Endothelial cell of umbilical vein (primary cell): ENCODE measurements at regions not wholly inside any gene's neighbourhood (a gene's known extent, or its start where the extent isn't known, plus 50 kb on each side); places are given as distances from the start of the nearest gene placed in this dataset.

Experiments
- BruUV-seq: library from RNA; stranded (reverse); fragments of 400-500 nt; replicated peaks from 2 replicates; lab custom pipeline; 2021; lab: Mats Ljungman, UMichigan
- CTCF ChIA-PET: fragments of 300-600, 350-600 bp; sonication (Branson Sonifier 250); formaldehyde crosslinking; loops from one replicate; lab custom pipeline; 2021; ENCODE audit warnings: antibody characterized with exemption, inconsistent platforms; lab: Charles Lee
- POLR2A ChIA-PET: fragments of 300-600, 350-600 bp; sonication (Branson Sonifier 250); formaldehyde crosslinking; loops from one replicate; lab custom pipeline; 2021; ENCODE audit warnings: antibody characterized with exemption, inconsistent platforms; lab: Charles Lee
- DNase-seq: peaks from one replicate; pipeline ENCODE4 v3.0.0-alpha.2; 2011; ENCODE audit warnings: low read depth, low spot score
- FAIRE-seq: peaks from 2 replicates; lab custom pipeline; 2011; peaks lifted over from hg19 to GRCh38; lab: Jason Lieb, UNC
- H2AFZ ChIP-seq: 2 replicates; pipeline ENCODE4 v1.6.0; 2012; ENCODE audit warnings: low read depth, low read length, control low read depth, inconsistent platforms
- H3K27ac ChIP-seq: 2 replicates; pipeline ENCODE4 v1.5.1; 2011; ENCODE audit warnings: low read depth, mild to moderate bottlenecking, control low read depth, low read length, moderate library complexity; ENCODE audit not compliant: insufficient read depth
- H3K27me3 ChIP-seq, 2 experiments: 2 replicates each; pipeline versions ENCODE4 v1.6.0 to v1.6.1; 2011; ENCODE audit warnings: low read length in 2 of 2, mixed read lengths in 1 of 2; ENCODE audit not compliant: control insufficient read depth in 2 of 2, insufficient read depth in 2 of 2
- H3K36me3 ChIP-seq, 2 experiments: 2 replicates in 1 of 2; 3 replicates in 1 of 2; pipeline ENCODE4 v1.5.1; 2011; ENCODE audit warnings: low read length in 2 of 2, mild to moderate bottlenecking in 1 of 2, moderate library complexity in 1 of 2; ENCODE audit not compliant: control insufficient read depth in 2 of 2, insufficient read depth in 2 of 2; ENCODE audit errors: extremely low read depth in 1 of 2
- H3K4me1 ChIP-seq: 3 replicates; pipeline ENCODE4 v1.5.1; 2011; ENCODE audit warnings: mild to moderate bottlenecking, low read length; ENCODE audit not compliant: control insufficient read depth, insufficient read depth; ENCODE audit errors: extremely low read depth
- H3K4me2 ChIP-seq: 2 replicates; pipeline ENCODE4 v1.6.1; 2011; ENCODE audit warnings: low read length, control low read depth, mixed read lengths; ENCODE audit not compliant: insufficient read depth
- H3K4me3 ChIP-seq, 3 experiments: fragments of 200-600 bp in 1 of 3; sonication (generic), shearing (Covaris generic) in 1 of 3; replicated peaks in 1 of 3; 2 replicates each; pipeline ENCODE4 v1.5.1; 2011 to 2016; ENCODE audit warnings: control low read depth in 3 of 3, low read length in 3 of 3, mild to moderate bottlenecking in 2 of 3, inconsistent platforms in 1 of 3, low read depth in 1 of 3, moderate library complexity in 1 of 3; ENCODE audit not compliant: insufficient read depth in 1 of 3
- H3K79me2 ChIP-seq: 2 replicates; pipeline ENCODE4 v1.6.0; 2012; ENCODE audit warnings: low read length, inconsistent platforms; ENCODE audit not compliant: control insufficient read depth, insufficient read depth
- H3K9ac ChIP-seq: replicated peaks from 2 replicates; pipeline ENCODE3; 2011; ENCODE audit warnings: low read length, control low read depth; ENCODE audit not compliant: insufficient read depth; ENCODE audit errors: extremely low read depth
- H3K9me1 ChIP-seq: replicated peaks from 3 replicates; pipeline ENCODE4 v1.6.0; 2011; ENCODE audit warnings: mild to moderate bottlenecking, low read length; ENCODE audit not compliant: control insufficient read depth, insufficient read depth; ENCODE audit errors: extremely low read depth
- H3K9me3 ChIP-seq: replicated peaks from 2 replicates; pipeline ENCODE4 v1.5.1; 2012; ENCODE audit warnings: low read length, inconsistent platforms; ENCODE audit not compliant: control insufficient read depth, insufficient read depth
- H4K20me1 ChIP-seq: replicated peaks from 2 replicates; pipeline ENCODE3; 2011; ENCODE audit warnings: mild to moderate bottlenecking, low read length; ENCODE audit not compliant: control insufficient read depth, insufficient read depth; ENCODE audit errors: extremely low read depth
- CTCF ChIP-seq, 2 donors: IDR thresholded peaks; 1 replicate in 1 of 2; 2 replicates in 1 of 2; pipeline ENCODE4 v1.5.1; 2011; ENCODE audit warnings: low read length in 2 of 2, mild to moderate bottlenecking in 2 of 2, moderate library complexity in 2 of 2, control low read depth in 1 of 2, inconsistent platforms in 1 of 2, low read depth in 1 of 2; ENCODE audit not compliant: insufficient read depth in 1 of 2; ENCODE audit errors: extremely low read depth in 1 of 2
- EZH2 ChIP-seq: IDR thresholded peaks from 2 replicates; pipeline ENCODE4 v1.6.1; 2012; ENCODE audit warnings: borderline replicate concordance, low read depth, mild to moderate bottlenecking, moderate library complexity, low read length, inconsistent platforms; ENCODE audit not compliant: severe bottlenecking
- FOS ChIP-seq: IDR thresholded peaks from 2 replicates; pipeline ENCODE4 v1.6.1; 2011; ENCODE audit warnings: mild to moderate bottlenecking, low read length, moderate library complexity, borderline replicate concordance; ENCODE audit not compliant: insufficient read depth
- GATA2 ChIP-seq: IDR thresholded peaks from 2 replicates; pipeline ENCODE4 v1.7.0; 2011; ENCODE audit warnings: low read depth, mild to moderate bottlenecking, moderate library complexity, mixed read lengths, low read length; ENCODE audit not compliant: insufficient read length, insufficient read depth
- JUN ChIP-seq: IDR thresholded peaks from 2 replicates; pipeline ENCODE4 v1.6.1; 2011; ENCODE audit warnings: borderline replicate concordance, low read depth; ENCODE audit not compliant: insufficient read length, insufficient read depth
- MAX ChIP-seq: IDR thresholded peaks from 2 replicates; pipeline ENCODE4 v1.6.1; 2011; ENCODE audit not compliant: insufficient read depth, insufficient read length
- MYC ChIP-seq: IDR thresholded peaks from one replicate; pipeline ENCODE4 v1.6.1; 2011; ENCODE audit warnings: mild to moderate bottlenecking, low read depth, low read length
- POLR2A ChIP-seq: IDR thresholded peaks from 2 replicates; pipeline ENCODE4 v1.6.1; 2012; ENCODE audit warnings: low read depth, mild to moderate bottlenecking, control low read depth, low read length
- POLR2AphosphoS5 ChIP-seq: IDR thresholded peaks from 2 replicates; pipeline ENCODE4 v1.6.1; 2012; ENCODE audit warnings: low read depth, mild to moderate bottlenecking, control low read depth, low read length, moderate library complexity; ENCODE audit not compliant: insufficient read depth
- dilution Hi-C: fragments of 300-500 bp; cut with MboI; formaldehyde crosslinking; loops from one replicate; pipeline ENCODE4 v1.15.0; 2019; ENCODE audit warnings: low sequenced_read_pairs; ENCODE audit not compliant: extremely low pct_ligation_motif_present
- intact Hi-C: fragments of 100-400 bp; cut with micrococcal nuclease; formaldehyde crosslinking; loops from one replicate; pipeline ENCODE4 v1.10.0; 2022

GRCh38 chr1:224542783-224543440 is 73.2 kb upstream of the CNIH3 start:
- dilution Hi-C loops = no loop called here
- peak overlapping the region; percentile 65 for H2AFZ ChIP-seq
- no peaks in the 10 kb centered on the region for H3K36me3 ChIP-seq
- intact Hi-C loops = loop anchor here (1.0 to 10.0 kb wide), 7 partner anchors 30 to 698 kb away; partner anchors contain the start of genes TP53BP2 and WDR26
- BruUV-seq = no TSS peak
- no peaks in the 10 kb centered on the region for H3K27me3 ChIP-seq
- peaks cover 53% of the 10 kb centered on the region for H3K4me1 ChIP-seq
- TF ChIP-seq JUN = peak; percentile 98
- no peak for TF ChIP-seq CTCF (IDR thresholded peaks at IDR 0.05; ENCODE audit: extremely low read depth in 1 of 2, insufficient read depth in 1 of 2, low read depth in 1 of 2, low read length in 2 of 2)
- peak; percentile 83 for TF ChIP-seq POLR2AphosphoS5
- TF ChIP-seq MYC = no peak
- no peak for TF ChIP-seq MAX
- no peak for TF ChIP-seq EZH2
- peak; percentile 100 for TF ChIP-seq FOS
- TF ChIP-seq POLR2A = peak; percentile 11
- peak; percentile 99 for TF ChIP-seq GATA2
- H3K4me2 ChIP-seq = peak overlapping the region; percentile 71
- FAIRE-seq = peak; percentile 97
- no peaks in the 10 kb centered on the region for H4K20me1 ChIP-seq
- CTCF ChIA-PET = interaction anchor here (0.8 to 2.3 kb wide), 13 partner anchors 12 to 309 kb away, joined by 3 to 15 read pairs (median 4); no protein-coding TSS in a partner anchor
- DNase-seq = peak; percentile 96
- H3K9me1 ChIP-seq = no peaks in the 10 kb centered on the region
- H3K4me3 ChIP-seq = peak overlapping the region in 1 of 3 experiments; percentile 31
- POLR2A ChIA-PET = interaction anchor here (0.5 to 1.6 kb wide), 4 partner anchors 14 to 205 kb away, joined by 3 to 7 read pairs (median 4); no protein-coding TSS in a partner anchor
- H3K79me2 ChIP-seq = no peaks in the 10 kb centered on the region
- peak overlapping the region; percentile 80 for H3K9ac ChIP-seq
- H3K9me3 ChIP-seq = no peaks in the 10 kb centered on the region
- H3K27ac ChIP-seq = peak overlapping the region; percentile 100
